IMR-90 (cell line): ENCODE measurements at regions not wholly inside any gene's neighbourhood (a gene's known extent, or its start where the extent isn't known, plus 50 kb on each side); places are given as distances from the start of the nearest gene placed in this dataset.

Experiments used
- BHLHE40 ChIP-seq: fragments of 150-350 bp; IDR thresholded peaks from 2 replicates; pipeline ENCODE4 v1.6.1; 2016; ENCODE audit warnings: mild to moderate bottlenecking, low read depth, low read length
- CEBPB ChIP-seq: IDR thresholded peaks from 2 replicates; pipeline ENCODE4 v1.6.1; 2012; ENCODE audit warnings: low read depth, low read length, improper control_type of control experiment
- FOS ChIP-seq: fragments of 150-350 bp; IDR thresholded peaks from 2 replicates; pipeline ENCODE4 v1.6.1; 2016; ENCODE audit warnings: low read depth, low read length
- MAFK ChIP-seq: IDR thresholded peaks from 2 replicates; pipeline ENCODE4 v1.6.1; 2012; ENCODE audit warnings: low read depth, low read length, improper control_type of control experiment
- MAZ ChIP-seq: IDR thresholded peaks from 2 replicates; pipeline ENCODE4 v1.6.1; 2012; ENCODE audit warnings: low read depth, mild to moderate bottlenecking, low read length, improper control_type of control experiment, moderate library complexity, borderline replicate concordance
- MXI1 ChIP-seq: IDR thresholded peaks from 2 replicates; pipeline ENCODE4 v1.6.1; 2012; ENCODE audit warnings: low read depth, mild to moderate bottlenecking, low read length, moderate library complexity, borderline replicate concordance
- TF ChIP-seq, protein P1 (sequence below): conservative IDR thresholded peaks from 2 replicates; pipeline ENCODE4 v1.5.1; 2012; ENCODE audit warnings: mild to moderate bottlenecking, low read depth, low read length, improper control_type of control experiment
- TF ChIP-seq, protein P2 (sequence below): fragments of 150-350 bp; IDR thresholded peaks from 2 replicates; pipeline ENCODE4 v1.6.1; 2016; ENCODE audit warnings: low read depth, mild to moderate bottlenecking, low read length, moderate library complexity, borderline replicate concordance

DNA sequence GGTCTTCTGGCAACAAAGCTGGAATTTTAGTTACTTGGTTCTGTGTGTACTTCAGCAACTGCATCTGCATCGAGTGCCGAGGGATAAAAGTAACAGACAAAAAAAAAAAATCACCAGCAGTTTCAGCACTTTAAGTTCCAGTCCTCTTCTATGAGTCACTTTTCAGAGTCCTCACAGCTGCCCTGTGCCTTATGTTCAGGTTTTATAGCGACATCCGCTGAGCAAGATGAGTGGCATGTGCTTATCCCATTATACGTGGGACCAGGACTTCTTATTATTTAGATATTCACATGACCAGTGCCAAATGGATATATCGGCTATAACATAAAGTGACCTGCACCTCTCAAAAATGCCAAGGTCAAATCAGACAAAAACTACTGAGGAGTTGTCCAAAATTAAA, 242.9 kb downstream of the FOXA2 start:
- TF ChIP-seq, protein P1, sequence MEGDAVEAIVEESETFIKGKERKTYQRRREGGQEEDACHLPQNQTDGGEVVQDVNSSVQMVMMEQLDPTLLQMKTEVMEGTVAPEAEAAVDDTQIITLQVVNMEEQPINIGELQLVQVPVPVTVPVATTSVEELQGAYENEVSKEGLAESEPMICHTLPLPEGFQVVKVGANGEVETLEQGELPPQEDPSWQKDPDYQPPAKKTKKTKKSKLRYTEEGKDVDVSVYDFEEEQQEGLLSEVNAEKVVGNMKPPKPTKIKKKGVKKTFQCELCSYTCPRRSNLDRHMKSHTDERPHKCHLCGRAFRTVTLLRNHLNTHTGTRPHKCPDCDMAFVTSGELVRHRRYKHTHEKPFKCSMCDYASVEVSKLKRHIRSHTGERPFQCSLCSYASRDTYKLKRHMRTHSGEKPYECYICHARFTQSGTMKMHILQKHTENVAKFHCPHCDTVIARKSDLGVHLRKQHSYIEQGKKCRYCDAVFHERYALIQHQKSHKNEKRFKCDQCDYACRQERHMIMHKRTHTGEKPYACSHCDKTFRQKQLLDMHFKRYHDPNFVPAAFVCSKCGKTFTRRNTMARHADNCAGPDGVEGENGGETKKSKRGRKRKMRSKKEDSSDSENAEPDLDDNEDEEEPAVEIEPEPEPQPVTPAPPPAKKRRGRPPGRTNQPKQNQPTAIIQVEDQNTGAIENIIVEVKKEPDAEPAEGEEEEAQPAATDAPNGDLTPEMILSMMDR = no peak
- TF ChIP-seq MAFK = no peak
- no peak for TF ChIP-seq MAZ
- TF ChIP-seq, protein P2, sequence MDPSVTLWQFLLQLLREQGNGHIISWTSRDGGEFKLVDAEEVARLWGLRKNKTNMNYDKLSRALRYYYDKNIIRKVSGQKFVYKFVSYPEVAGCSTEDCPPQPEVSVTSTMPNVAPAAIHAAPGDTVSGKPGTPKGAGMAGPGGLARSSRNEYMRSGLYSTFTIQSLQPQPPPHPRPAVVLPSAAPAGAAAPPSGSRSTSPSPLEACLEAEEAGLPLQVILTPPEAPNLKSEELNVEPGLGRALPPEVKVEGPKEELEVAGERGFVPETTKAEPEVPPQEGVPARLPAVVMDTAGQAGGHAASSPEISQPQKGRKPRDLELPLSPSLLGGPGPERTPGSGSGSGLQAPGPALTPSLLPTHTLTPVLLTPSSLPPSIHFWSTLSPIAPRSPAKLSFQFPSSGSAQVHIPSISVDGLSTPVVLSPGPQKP = no peak
- TF ChIP-seq CEBPB = no peak
- TF ChIP-seq FOS = no peak
- no peak for TF ChIP-seq MXI1
- no peak for TF ChIP-seq BHLHE40
